ENCODE measurements at regions not wholly inside any gene's neighbourhood (a gene's known extent, or its start where the extent isn't known, plus 50 kb on each side); places are given as distances from the start of the nearest gene placed in this dataset.
"Not testable (repeated sequence)": the region's sequence is repeated elsewhere in the genome, so short reads cannot be mapped to it uniquely, and the experiment has no call there.

DNA sequence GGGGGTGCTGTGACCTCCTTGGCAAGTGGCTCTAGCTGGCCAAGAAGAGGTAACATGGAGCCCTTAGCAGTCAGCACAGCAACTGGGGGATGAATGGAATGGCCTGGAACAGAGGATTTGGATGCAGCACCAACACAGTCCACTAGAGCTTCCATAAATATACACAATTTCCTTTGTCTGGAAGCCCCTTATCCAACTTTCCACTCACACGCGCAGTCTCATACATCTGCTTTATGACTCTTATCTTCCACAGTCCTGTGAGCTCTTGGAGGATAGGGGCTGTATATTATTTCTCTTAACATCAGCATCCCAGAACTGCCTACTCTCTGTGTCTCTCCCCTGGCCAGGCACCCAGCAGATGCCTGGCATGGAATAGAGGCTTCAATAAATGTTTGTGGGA, 235.6 kb upstream of the MAF start:
- intact Hi-C loops (cut with DNase I; ENCODE audit: low total_unique reads), result no loop called here
- Histone ChIP-seq H3K4me1 (peaks cover 0 to 20% (median 8%) of the 10 kb centered on the region in 4 donors), H3K4me3 (no peak overlapping the region), H3K36me3 (no peaks in the 10 kb centered on the region), H3K27ac (no peak overlapping the region), H3K27me3 (no peaks in the 10 kb centered on the region), H3K9me3 (no peaks in the 10 kb centered on the region)
- WGBS, 5 donors, result 86 to 100% (median 93%) methylated on average over 2 of the region's 2 CpGs
- TF ChIP-seq EP300 (IDR thresholded peaks at IDR 0.05) (no peak), POLR2A (IDR thresholded peaks at IDR 0.05) (no peak), POLR2AphosphoS5 (IDR thresholded peaks at IDR 0.05) (no peak)
- TF ChIP-seq, protein P1, sequence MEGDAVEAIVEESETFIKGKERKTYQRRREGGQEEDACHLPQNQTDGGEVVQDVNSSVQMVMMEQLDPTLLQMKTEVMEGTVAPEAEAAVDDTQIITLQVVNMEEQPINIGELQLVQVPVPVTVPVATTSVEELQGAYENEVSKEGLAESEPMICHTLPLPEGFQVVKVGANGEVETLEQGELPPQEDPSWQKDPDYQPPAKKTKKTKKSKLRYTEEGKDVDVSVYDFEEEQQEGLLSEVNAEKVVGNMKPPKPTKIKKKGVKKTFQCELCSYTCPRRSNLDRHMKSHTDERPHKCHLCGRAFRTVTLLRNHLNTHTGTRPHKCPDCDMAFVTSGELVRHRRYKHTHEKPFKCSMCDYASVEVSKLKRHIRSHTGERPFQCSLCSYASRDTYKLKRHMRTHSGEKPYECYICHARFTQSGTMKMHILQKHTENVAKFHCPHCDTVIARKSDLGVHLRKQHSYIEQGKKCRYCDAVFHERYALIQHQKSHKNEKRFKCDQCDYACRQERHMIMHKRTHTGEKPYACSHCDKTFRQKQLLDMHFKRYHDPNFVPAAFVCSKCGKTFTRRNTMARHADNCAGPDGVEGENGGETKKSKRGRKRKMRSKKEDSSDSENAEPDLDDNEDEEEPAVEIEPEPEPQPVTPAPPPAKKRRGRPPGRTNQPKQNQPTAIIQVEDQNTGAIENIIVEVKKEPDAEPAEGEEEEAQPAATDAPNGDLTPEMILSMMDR (IDR thresholded peaks at IDR 0.05), result no peak
- no peak for DNase-seq

DNA sequence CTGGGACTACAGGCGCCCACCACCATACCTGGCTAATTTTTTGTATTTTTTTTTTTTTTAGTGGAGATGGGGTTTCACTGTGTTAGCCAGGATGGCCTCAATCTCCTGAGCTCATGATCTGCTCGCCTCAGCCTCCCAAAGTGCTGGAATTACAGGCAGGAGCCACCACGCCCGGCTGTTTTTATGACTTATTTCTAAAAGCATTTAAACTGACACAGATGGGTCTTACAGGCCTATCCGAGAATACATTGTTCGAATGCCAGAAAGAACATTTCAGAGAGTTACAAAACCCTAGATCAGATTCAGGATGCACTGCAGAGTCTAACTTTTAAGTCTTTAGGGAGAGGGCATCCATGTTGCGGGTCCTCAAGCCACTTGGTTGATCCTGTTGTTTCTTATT, 234.7 kb upstream of the MAF start:
- DNase-seq, result no peak
- WGBS, 5 donors, result 86 to 93% (median 89%) methylated on average over 7 of the region's 7 CpGs
- Histone ChIP-seq H3K4me1 (peaks cover 0 to 14% (median 6%) of the 10 kb centered on the region in 4 donors), H3K27ac (no peak overlapping the region), H3K27me3 (no peaks in the 10 kb centered on the region), H3K4me3 (no peak overlapping the region), H3K36me3 (no peaks in the 10 kb centered on the region), H3K9me3 (no peaks in the 10 kb centered on the region)
- intact Hi-C loops (cut with DNase I; ENCODE audit: low total_unique reads), result no loop called here
- TF ChIP-seq POLR2AphosphoS5 (IDR thresholded peaks at IDR 0.05) (no peak), POLR2A (IDR thresholded peaks at IDR 0.05) (no peak), EP300 (IDR thresholded peaks at IDR 0.05) (no peak)
- TF ChIP-seq, protein P1 (IDR thresholded peaks at IDR 0.05), result no peak

DNA sequence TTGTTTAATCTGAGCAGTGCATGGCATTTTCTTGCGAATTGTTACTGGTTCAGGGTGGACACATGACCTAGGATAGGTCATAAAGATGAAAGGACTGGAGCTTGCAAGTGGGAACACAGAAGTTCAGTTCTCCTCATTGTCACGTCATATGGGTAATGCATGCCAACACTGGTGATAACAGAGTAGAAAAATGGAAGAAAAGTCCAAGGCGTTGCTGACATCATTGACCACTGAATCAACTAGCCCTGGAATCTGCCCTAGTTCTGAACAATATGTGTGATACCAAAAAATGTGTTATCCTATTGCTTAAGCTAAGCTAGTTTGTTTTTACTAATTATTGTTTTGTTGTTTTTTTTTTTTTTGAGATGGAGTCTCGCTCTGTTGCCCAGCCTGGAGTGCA, 234.2 kb upstream of the MAF start:
- DNase-seq, result no peak
- Histone ChIP-seq H3K36me3 (no peaks in the 10 kb centered on the region), H3K4me3 (no peak overlapping the region), H3K27ac (no peak overlapping the region), H3K27me3 (no peaks in the 10 kb centered on the region), H3K9me3 (no peaks in the 10 kb centered on the region), H3K4me1 (peaks cover 0 to 9% (median 4%) of the 10 kb centered on the region in 4 donors)
- WGBS, 5 donors, result 82 to 93% (median 88%) methylated on average over 4 of the region's 4 CpGs
- TF ChIP-seq POLR2AphosphoS5 (IDR thresholded peaks at IDR 0.05) (no peak), EP300 (IDR thresholded peaks at IDR 0.05) (no peak), POLR2A (IDR thresholded peaks at IDR 0.05) (no peak)
- TF ChIP-seq, protein P1 (IDR thresholded peaks at IDR 0.05), result no peak
- intact Hi-C loops (cut with DNase I; ENCODE audit: low total_unique reads), result no loop called here

DNA sequence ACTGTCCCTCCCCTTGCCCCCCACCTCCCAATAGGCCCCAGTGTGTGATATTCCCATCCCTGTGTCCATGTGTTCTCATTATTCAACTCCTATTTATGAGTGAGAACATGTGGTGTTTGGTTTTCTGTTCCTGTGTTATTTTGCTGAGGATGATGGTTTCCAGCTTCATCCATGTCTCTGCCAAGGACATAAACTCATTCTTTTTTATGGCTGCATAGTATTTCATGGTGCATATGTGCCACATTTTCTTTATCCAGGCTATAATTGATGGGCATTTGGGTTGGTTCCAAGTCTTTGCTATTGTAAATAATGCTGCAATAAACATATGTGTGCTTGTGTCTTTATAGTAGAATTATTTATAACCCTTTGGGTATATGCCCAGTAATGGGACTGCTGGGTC, 233.5 kb upstream of the MAF start:
- H3K9me3 ChIP-seq; DNase-seq; H3K27ac ChIP-seq; intact Hi-C loops (cut with DNase I; ENCODE audit: low total_unique reads); H3K4me3 ChIP-seq; H3K36me3 ChIP-seq; H3K27me3 ChIP-seq; H3K4me1 ChIP-seq: not testable (repeated sequence)

DNA sequence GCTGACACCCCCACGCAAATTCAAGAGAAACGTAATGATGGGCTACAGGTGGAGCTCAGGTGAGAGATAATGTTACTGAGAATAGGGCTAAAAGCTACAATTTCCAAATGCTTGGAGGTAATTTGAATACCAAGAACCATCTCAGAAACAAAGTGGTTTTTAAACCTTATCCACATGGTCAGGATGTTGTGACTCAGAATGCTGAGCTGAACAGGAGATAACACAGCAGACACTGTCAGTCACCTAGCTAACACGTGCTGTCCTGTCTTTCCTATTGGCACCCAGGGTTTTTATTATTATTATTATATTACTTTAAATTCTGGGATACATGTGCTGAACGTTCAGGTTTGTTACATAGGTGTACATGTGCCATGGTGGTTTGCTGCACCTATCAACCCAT, 233.0 kb upstream of the MAF start:
- H3K4me3 ChIP-seq, result no peak overlapping the region
- no peak for TF ChIP-seq POLR2AphosphoS5 (IDR thresholded peaks at IDR 0.05)
- no peak for TF ChIP-seq EP300 (IDR thresholded peaks at IDR 0.05)
- TF ChIP-seq POLR2A (IDR thresholded peaks at IDR 0.05), result no peak
- TF ChIP-seq, protein P1 (IDR thresholded peaks at IDR 0.05), result no peak
- H3K36me3 ChIP-seq, result no peaks in the 10 kb centered on the region
- intact Hi-C loops (cut with DNase I; ENCODE audit: low total_unique reads), result no loop called here
- peaks cover 0 to 1% (median 0%) of the 10 kb centered on the region in 4 donors for H3K4me1 ChIP-seq
- 72 to 87% (median 82%) methylated on average over 4 of the region's 4 CpGs for WGBS, 5 donors
- DNase-seq, result no peak
- no peaks in the 10 kb centered on the region for H3K9me3 ChIP-seq
- H3K27ac ChIP-seq, result no peak overlapping the region
- H3K27me3 ChIP-seq, result no peaks in the 10 kb centered on the region
